Activated CD4-positive, alpha-beta T cell treated with anti-CD3 and anti-CD28 coated beads, Interleukin-2, amount 10 ng/mL, durations not matched to agents 24 days and 14 days (primary cell): ENCODE measurements at regions not wholly inside any gene's neighbourhood (a gene's known extent, or its start where the extent isn't known, plus 50 kb on each side); places are given as distances from the start of the nearest gene placed in this dataset.

ENCODE experiments used
- DNase-seq: peaks from one replicate; pipeline ENCODE4 v3.0.0; 2022
- H3K27ac Mint-ChIP-seq: one replicate; pipeline ENCODE4 v1.8.0; 2022; ENCODE audit warnings: mild to moderate bottlenecking, mixed read lengths
- H3K27me3 Mint-ChIP-seq: one replicate; pipeline ENCODE4 v1.8.0; 2022; ENCODE audit warnings: mixed read lengths
- H3K36me3 Mint-ChIP-seq: one replicate; pipeline ENCODE4 v1.8.0; 2022; ENCODE audit warnings: low read depth, mild to moderate bottlenecking, mixed read lengths
- H3K4me1 Mint-ChIP-seq: one replicate; pipeline ENCODE4 v1.8.0; 2021; ENCODE audit warnings: mixed read lengths
- H3K4me3 Mint-ChIP-seq: one replicate; pipeline ENCODE4 v1.8.0; 2022; ENCODE audit warnings: mild to moderate bottlenecking, moderate library complexity, mixed read lengths
- H3K9me3 Mint-ChIP-seq: one replicate; pipeline ENCODE4 v1.8.0; 2021; ENCODE audit warnings: mixed read lengths
- intact Hi-C: fragments of 100-400 bp; cut with micrococcal nuclease; formaldehyde crosslinking; loops from one replicate; pipeline ENCODE4 v1.15.1; 2023

DNA sequence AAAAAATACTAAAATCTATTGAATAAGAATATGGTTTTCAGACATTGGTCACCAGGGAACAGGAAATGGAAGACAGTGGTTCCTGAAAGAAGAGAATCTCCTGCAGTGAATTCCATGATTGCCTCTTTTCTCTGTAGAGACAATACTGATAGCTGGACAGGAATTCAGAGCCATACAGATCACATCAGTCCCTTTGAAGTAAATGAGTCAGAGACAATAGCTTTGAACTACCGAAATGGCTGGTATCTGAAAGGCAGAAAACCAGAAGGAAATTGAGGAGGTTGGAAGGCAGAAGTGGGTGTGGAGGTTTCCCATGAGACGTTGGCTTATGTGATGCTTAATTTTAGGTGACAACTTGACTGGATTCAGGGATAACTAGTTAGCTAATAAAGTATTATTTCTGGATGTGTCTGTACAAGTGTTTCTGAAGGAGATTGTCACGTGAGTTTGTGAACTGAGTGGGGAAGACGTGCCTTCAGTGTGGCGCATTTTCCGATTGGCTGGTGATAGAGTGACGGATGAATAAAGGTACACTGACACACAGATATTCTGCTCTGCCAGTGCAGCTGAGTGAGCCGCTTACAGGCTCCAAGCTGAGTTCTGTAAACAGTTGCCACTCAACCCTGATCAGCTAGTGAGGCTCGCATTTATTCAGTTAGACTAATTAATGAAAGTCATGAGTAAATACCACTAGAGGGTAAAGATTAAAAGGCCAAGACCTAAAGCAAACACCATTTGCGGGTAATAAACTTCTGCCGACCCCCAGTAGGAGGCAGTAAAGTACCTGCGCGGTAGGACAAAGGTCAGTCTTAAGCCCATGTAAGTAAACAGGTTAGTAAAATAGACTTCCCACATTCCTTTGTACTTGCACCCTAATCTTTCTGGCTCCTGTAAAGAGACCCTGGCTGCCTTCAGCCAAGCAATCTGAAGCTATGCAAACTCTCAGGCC, 1298.6 kb downstream of the SI start:
- no peak overlapping the region for H3K4me3 Mint-ChIP-seq
- no peaks in the 10 kb centered on the region for H3K27me3 Mint-ChIP-seq
- intact Hi-C loops = no loop called here
- H3K27ac Mint-ChIP-seq = no peak overlapping the region
- no peaks in the 10 kb centered on the region for H3K9me3 Mint-ChIP-seq
- no peaks in the 10 kb centered on the region for H3K36me3 Mint-ChIP-seq
- DNase-seq = no peak
- H3K4me1 Mint-ChIP-seq = no peaks in the 10 kb centered on the region

DNA sequence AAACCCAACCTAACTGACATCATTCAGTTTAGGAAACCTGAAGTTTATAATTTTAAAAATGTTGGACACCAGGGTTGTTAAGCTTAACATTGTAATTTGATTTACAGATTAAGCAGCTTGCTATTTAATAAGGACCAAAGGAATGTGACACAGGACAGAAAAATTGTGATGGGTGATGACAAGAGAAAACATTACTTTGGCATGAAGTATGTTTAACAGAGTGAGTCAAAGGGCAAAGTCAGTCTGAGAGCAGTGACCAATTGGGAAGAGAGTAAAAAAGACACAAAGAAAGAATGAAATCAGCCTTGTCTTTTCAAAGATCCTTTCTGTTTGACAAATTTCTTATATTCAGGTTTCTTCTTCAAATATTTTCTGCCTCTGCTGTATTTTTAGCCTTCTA, 1301.6 kb downstream of the SI start:
- intact Hi-C loops = no loop called here
- no peaks in the 10 kb centered on the region for H3K4me1 Mint-ChIP-seq
- no peaks in the 10 kb centered on the region for H3K36me3 Mint-ChIP-seq
- no peak overlapping the region for H3K4me3 Mint-ChIP-seq
- no peak for DNase-seq
- no peaks in the 10 kb centered on the region for H3K27me3 Mint-ChIP-seq
- H3K27ac Mint-ChIP-seq = no peak overlapping the region
- H3K9me3 Mint-ChIP-seq = peaks cover 14% of the 10 kb centered on the region

DNA sequence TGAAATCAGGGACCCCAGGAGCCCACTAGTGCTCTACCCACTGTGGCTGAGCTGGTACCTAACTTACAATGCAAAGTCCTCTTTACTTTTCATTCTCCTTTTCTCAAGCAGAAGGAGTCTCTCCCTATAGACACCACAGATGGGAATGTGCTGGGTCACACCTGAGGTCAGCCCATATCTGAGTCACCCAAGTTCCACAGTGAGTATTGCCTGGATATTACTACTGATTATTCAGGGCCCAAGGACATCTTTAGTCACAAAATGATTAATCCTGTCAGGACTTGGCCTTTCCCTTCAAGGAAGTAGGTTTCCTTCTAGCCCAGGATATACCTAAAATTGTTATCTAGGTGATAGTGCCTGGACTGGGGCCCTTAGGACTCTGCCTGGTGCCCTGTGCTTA, 1305.2 kb downstream of the SI start:
- no peak for DNase-seq
- Mint-ChIP-seq H3K4me1 (no peaks in the 10 kb centered on the region), H3K36me3 (no peaks in the 10 kb centered on the region), H3K27ac (no peak overlapping the region), H3K9me3 (peaks cover 15% of the 10 kb centered on the region), H3K27me3 (no peaks in the 10 kb centered on the region), H3K4me3 (no peak overlapping the region)
- intact Hi-C loops = no loop called here

DNA sequence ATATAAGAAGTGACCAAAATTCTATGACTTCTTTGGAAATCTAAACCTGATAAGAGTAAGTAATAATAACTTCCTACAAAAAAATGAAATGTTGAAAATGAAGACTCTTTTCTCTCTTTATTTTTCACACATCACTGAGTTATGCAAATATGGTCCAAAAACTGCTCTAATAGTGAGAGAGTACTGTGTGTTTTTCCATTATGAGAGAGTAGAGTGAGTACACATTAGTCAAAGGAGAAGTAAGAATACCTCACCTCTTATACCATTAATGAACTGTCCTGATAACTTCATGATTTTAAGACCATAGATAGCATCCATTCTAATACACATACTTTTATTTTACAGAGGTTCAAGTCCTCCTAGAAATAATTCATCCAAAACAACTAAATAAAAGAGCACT, 1310.2 kb downstream of the SI start:
- no peak overlapping the region for H3K27ac Mint-ChIP-seq
- no peak overlapping the region for H3K4me3 Mint-ChIP-seq
- DNase-seq = no peak
- no peaks in the 10 kb centered on the region for H3K4me1 Mint-ChIP-seq
- intact Hi-C loops = no loop called here
- no peaks in the 10 kb centered on the region for H3K36me3 Mint-ChIP-seq
- H3K9me3 Mint-ChIP-seq = peaks cover 7% of the 10 kb centered on the region
- H3K27me3 Mint-ChIP-seq = no peaks in the 10 kb centered on the region

DNA sequence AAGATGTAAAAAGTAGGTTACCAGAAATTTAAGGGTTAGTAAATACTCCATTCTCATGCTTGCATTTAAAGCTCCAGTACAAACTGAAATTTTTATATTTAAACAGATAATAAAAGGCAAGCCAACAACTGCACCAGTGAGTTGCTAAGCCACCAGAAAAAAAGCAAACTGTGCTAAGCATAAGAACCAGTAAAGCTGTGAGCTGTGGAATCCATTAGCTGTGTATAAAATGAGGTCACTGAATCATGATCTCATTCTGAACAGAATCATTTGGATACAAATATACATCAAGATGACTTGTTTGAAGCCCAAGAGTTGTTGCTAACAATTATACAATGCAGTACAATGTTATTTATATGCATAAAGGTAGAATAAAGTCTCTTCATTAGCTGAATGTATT, 1312.2 kb downstream of the SI start:
- Mint-ChIP-seq H3K27me3 (no peaks in the 10 kb centered on the region), H3K36me3 (no peaks in the 10 kb centered on the region), H3K4me1 (no peaks in the 10 kb centered on the region), H3K27ac (no peak overlapping the region), H3K9me3 (no peaks in the 10 kb centered on the region), H3K4me3 (no peak overlapping the region)
- DNase-seq = no peak
- intact Hi-C loops = no loop called here

DNA sequence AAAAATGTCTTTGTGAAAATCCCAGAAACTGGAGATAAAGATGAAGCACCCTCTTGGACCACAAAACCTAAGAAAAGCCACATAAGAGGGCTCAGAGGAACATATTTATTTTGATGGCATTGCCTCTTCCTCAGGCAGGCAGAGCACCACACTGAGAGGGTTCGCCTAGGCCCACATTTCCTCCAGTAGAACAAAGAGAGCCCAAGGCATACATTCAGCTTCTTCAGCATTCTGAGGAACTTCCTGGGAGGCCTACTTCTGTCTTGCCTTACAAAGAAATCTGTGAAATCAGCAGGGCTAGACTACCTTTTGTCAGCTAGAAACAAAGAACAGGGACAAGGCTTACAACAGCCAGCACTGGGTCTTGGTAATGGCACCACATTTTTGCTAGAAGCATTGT, 1325.3 kb downstream of the SI start:
- DNase-seq = no peak
- no peak overlapping the region for H3K4me3 Mint-ChIP-seq
- no peaks in the 10 kb centered on the region for H3K9me3 Mint-ChIP-seq
- no peaks in the 10 kb centered on the region for H3K4me1 Mint-ChIP-seq
- no peaks in the 10 kb centered on the region for H3K27me3 Mint-ChIP-seq
- intact Hi-C loops = no loop called here
- no peaks in the 10 kb centered on the region for H3K36me3 Mint-ChIP-seq
- H3K27ac Mint-ChIP-seq = no peak overlapping the region

DNA sequence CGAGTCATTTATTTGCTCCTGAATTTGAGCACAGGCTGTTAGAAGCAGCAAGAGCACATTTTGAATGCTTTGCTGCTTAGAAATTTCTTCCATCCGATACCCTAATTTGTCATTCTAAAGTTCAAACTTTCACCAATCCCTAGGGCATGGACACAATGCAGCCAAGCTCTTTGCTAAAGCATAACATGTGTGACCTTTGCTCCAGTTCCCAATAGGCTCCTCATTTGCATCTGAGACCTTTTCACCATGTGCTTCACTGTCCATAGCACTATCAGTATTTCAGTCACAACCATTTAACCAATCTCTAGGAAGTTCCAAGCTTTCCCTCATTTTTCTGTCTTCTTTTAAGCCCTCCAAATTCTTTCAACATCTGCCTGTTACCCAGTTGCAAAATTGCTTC, 1333.1 kb downstream of the SI start:
- DNase-seq = no peak
- Mint-ChIP-seq H3K27ac (no peak overlapping the region), H3K27me3 (no peaks in the 10 kb centered on the region), H3K9me3 (peaks cover 4% of the 10 kb centered on the region), H3K36me3 (no peaks in the 10 kb centered on the region), H3K4me1 (no peaks in the 10 kb centered on the region), H3K4me3 (no peak overlapping the region)
- intact Hi-C loops = no loop called here

DNA sequence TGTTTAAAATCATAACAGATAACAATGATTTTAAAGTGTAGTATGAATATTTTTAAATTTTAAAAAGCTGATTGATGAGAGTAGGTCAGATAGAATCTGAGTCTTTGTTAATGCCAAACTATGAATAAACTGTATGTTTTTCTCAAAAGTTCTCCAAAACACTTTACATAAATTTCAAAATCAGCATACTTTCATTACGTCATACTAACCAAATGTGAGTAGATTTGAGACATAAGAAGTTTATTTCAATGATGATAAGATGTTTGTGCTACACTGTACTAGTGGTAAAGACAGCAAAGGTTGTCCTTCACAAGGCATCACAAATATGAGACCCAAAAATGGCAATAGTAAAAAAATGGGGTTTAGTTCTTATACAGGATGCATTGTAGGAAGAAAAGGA, 1342.9 kb downstream of the SI start:
- intact Hi-C loops = no loop called here
- Mint-ChIP-seq H3K36me3 (no peaks in the 10 kb centered on the region), H3K27me3 (no peaks in the 10 kb centered on the region), H3K4me1 (no peaks in the 10 kb centered on the region), H3K4me3 (no peak overlapping the region), H3K9me3 (peaks cover 4% of the 10 kb centered on the region), H3K27ac (no peak overlapping the region)
- no peak for DNase-seq

DNA sequence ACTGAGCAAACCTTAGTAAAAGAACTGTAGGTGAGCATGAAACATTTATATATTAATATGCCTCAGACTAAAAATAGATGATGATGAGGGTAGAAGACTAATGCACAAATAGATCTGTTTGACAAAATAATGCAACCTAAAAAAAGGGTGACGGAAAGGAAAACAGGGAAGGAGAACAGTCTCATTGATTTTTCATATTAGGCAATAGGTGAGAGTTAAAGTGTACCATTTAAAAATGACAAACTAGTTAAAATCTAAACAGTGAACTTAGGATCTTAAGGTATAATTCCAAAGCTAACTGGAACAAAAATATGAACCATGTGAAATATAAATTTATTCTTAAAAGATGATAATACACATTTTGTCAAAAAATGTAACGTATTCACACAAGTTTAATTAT, 1347.6 kb downstream of the SI start:
- H3K27ac Mint-ChIP-seq = no peak overlapping the region
- no peaks in the 10 kb centered on the region for H3K27me3 Mint-ChIP-seq
- no peaks in the 10 kb centered on the region for H3K36me3 Mint-ChIP-seq
- no peaks in the 10 kb centered on the region for H3K9me3 Mint-ChIP-seq
- no peaks in the 10 kb centered on the region for H3K4me1 Mint-ChIP-seq
- no peak overlapping the region for H3K4me3 Mint-ChIP-seq
- intact Hi-C loops = no loop called here
- DNase-seq = no peak

DNA sequence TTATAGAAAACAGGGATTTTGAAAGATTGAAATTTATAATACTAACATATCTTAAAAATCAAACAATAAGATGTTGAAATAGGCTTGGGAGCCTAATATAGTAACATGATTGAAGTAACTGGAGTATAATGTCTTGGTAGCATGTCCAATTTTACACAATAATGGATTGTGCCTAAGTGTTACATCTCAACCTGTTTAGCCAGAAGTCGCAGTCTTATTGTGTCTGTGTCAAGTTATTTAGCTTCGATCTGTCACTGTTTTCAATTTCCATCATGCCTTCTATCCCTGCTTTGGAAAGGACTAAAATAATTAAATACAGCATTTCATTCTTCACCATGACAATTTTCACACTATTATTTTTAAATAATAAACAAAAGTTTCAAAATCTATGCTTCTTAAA, 1352.2 kb downstream of the SI start:
- intact Hi-C loops = no loop called here
- Mint-ChIP-seq H3K9me3 (no peaks in the 10 kb centered on the region), H3K4me3 (no peak overlapping the region), H3K4me1 (no peaks in the 10 kb centered on the region), H3K27me3 (no peaks in the 10 kb centered on the region), H3K27ac (no peak overlapping the region), H3K36me3 (no peaks in the 10 kb centered on the region)
- DNase-seq = no peak

DNA sequence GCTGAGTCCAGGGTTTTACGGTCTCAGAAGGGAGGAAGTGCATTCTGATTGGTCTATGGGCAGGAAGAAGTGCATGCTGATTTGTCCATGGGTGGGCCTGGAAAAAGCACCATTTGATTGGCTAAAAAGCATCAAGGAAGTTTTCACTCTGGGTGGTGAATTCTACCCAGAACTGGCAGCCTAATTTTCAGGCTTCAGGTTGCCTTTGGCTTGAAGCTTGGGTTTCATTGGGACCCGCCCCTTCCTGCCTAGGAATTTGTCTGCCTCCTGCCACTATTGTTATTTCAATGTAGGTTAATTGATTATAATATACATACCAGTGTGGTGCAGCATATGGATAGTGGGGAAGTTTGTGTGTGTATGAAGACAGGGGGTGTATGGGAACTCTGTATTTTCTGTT, 1355.9 kb downstream of the SI start:
- DNase-seq = no peak
- H3K36me3 Mint-ChIP-seq = no peaks in the 10 kb centered on the region
- H3K27ac Mint-ChIP-seq = no peak overlapping the region
- H3K4me3 Mint-ChIP-seq = no peak overlapping the region
- no peaks in the 10 kb centered on the region for H3K4me1 Mint-ChIP-seq
- no peaks in the 10 kb centered on the region for H3K27me3 Mint-ChIP-seq
- intact Hi-C loops = no loop called here
- H3K9me3 Mint-ChIP-seq = no peaks in the 10 kb centered on the region

DNA sequence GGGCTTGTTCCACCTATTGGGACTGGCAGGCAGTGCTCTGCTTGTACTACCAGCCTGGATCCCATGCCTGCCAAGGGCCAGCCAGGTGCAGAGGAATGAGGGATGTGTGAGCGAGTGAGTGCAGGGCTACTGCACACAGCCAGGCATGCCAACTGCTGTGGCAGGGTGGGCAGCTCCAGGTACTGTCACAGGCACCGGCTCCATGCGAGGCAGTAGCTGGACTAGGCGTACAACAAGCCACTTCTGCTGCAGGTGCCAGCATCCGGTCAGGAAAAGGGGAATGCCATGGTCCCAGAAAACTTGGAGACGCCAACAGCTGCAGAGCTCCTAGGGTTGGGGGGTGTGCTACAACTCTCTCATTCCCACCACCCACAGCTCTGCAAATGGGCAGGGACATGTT, 1356.7 kb downstream of the SI start:
- Mint-ChIP-seq H3K27me3 (no peaks in the 10 kb centered on the region), H3K36me3 (no peaks in the 10 kb centered on the region), H3K27ac (no peak overlapping the region), H3K9me3 (no peaks in the 10 kb centered on the region), H3K4me1 (no peaks in the 10 kb centered on the region), H3K4me3 (no peak overlapping the region)
- intact Hi-C loops = no loop called here
- no peak for DNase-seq

DNA sequence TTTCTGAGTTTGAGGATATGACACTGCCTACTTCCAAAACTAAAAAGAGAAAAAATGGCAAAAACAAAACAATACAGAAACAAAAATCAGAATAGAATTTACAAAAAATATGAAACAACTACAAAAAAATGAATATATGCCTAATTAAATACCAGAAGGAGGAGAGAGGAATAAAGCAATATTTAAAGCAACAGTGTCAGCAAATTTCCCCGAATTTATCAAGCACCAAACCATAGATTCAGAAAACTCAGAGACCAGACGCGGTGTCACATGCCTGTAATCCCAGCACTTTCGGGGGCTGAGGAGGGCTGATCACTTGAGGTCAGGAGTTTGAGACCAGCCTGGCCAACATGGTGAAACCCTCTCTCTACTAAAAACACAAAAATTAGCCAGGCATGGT, 1360.9 kb downstream of the SI start:
- intact Hi-C loops = no loop called here

DNA sequence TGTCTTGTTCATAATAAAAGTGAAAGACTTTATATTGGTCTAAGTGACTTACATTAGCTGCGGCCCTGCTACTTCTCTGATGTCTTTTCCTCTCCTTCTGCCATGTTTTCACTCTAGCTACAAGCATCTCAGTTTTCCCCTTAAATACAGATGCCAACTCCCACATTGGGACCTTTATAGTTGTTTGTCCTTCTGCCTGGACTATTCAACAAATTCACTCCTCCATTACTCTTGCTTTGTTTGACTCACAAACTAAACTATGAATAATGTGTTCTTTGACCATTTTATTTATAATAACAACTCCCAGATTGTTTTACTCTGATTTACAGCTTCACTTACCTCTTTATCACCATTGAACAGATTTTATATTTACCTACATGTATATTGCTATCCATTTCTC, 1369.9 kb downstream of the SI start:
- no peaks in the 10 kb centered on the region for H3K4me1 Mint-ChIP-seq
- H3K9me3 Mint-ChIP-seq = peaks cover 3% of the 10 kb centered on the region
- intact Hi-C loops = no loop called here
- no peak overlapping the region for H3K4me3 Mint-ChIP-seq
- DNase-seq = no peak
- no peak overlapping the region for H3K27ac Mint-ChIP-seq
- no peaks in the 10 kb centered on the region for H3K27me3 Mint-ChIP-seq
- H3K36me3 Mint-ChIP-seq = no peaks in the 10 kb centered on the region

More for the DNA sequence above, 1360.9 kb downstream of the SI start:
- no peaks in the 10 kb centered on the region for H3K27me3 Mint-ChIP-seq
- no peaks in the 10 kb centered on the region for H3K4me1 Mint-ChIP-seq
- no peak overlapping the region for H3K27ac Mint-ChIP-seq
- peaks cover under 1% of the 10 kb centered on the region for H3K9me3 Mint-ChIP-seq
- no peak overlapping the region for H3K4me3 Mint-ChIP-seq
- no peak for DNase-seq
- H3K36me3 Mint-ChIP-seq = no peaks in the 10 kb centered on the region

DNA sequence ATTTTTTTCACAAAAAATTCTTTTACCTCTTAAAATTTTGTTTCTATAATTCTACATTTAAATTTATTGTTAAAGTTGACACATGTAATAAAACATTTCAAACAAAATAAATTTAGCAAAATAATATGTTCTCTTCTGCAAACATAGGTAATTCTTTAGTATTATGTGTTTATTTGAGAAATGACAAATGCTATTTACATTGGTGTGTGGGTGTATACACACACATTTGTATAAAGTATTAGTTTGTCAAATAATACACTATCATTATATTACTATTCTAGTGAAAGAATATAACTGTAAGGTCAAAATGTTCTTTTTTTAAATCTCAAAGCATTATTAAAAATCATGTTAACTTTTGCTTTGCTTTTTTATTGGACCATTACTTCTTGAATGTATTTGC, 1370.6 kb downstream of the SI start:
- Mint-ChIP-seq H3K9me3 (peaks cover 3% of the 10 kb centered on the region), H3K27ac (no peak overlapping the region), H3K4me1 (no peaks in the 10 kb centered on the region), H3K4me3 (no peak overlapping the region), H3K36me3 (no peaks in the 10 kb centered on the region), H3K27me3 (no peaks in the 10 kb centered on the region)
- no peak for DNase-seq
- intact Hi-C loops = no loop called here
